NCI-H460 (cell line): ENCODE measurements at regions not wholly inside any gene's neighbourhood (a gene's known extent, or its start where the extent isn't known, plus 50 kb on each side); places are given as distances from the start of the nearest gene placed in this dataset.
"Not testable (repeated sequence)": the region's sequence is repeated elsewhere in the genome, so short reads cannot be mapped to it uniquely, and the experiment has no call there.

Experiments
- DNase-seq: peaks from one replicate; pipeline ENCODE4 v3.0.0-alpha.2; 2016; ENCODE audit warnings: low read depth; ENCODE audit errors: extremely low read depth

- DNase-seq, result no peak
Observed at GRCh38 chr4:162945713-162946112, 221.0 kb downstream of the NAF1 start.

- no peak for DNase-seq
Observed at GRCh38 chr4:162943263-162943662, 223.4 kb downstream of the NAF1 start.

GRCh38 chr4:162938738-162939485 is 227.8 kb downstream of the NAF1 start:
- peak; percentile 16 for DNase-seq

GRCh38 chr4:162935214-162935613 is 231.5 kb downstream of the NAF1 start:
- no peak for DNase-seq

- no peak for DNase-seq
Observed at GRCh38 chr4:162931286-162931685, 235.4 kb downstream of the NAF1 start.

- no peak for DNase-seq
Observed at GRCh38 chr4:162921178-162921785, 245.4 kb downstream of the NAF1 start.

- no peak for DNase-seq
Observed at GRCh38 chr4:162920649-162921048, 246.0 kb downstream of the NAF1 start.

- no peak for DNase-seq
Observed at GRCh38 chr4:162912482-162912881, 254.2 kb downstream of the NAF1 start.

- no peak for DNase-seq
Observed at GRCh38 chr4:162911349-162911748, 255.3 kb downstream of the NAF1 start.

- DNase-seq, result no peak
Observed at GRCh38 chr4:162909952-162910351, 256.7 kb downstream of the NAF1 start.

- no peak for DNase-seq
Observed at GRCh38 chr4:162894387-162894786, 272.3 kb downstream of the NAF1 start.

- DNase-seq, result no peak
Observed at GRCh38 chr4:162891788-162892707, 274.6 kb downstream of the NAF1 start.

GRCh38 chr4:162878096-162878495 is 288.6 kb downstream of the NAF1 start:
- DNase-seq, result no peak

- no peak for DNase-seq
Observed at GRCh38 chr4:162874748-162875147, 291.9 kb downstream of the NAF1 start.

- no peak for DNase-seq
Observed at GRCh38 chr4:162871990-162872389, 294.7 kb downstream of the NAF1 start.

GRCh38 chr4:162869157-162869556 is 297.5 kb downstream of the NAF1 start:
- no peak for DNase-seq

GRCh38 chr4:162866565-162866964 is 300.1 kb downstream of the NAF1 start:
- no peak for DNase-seq

- no peak for DNase-seq
Observed at GRCh38 chr4:162865102-162865501, 301.6 kb downstream of the NAF1 start.

- DNase-seq, result no peak
Observed at GRCh38 chr4:162853788-162854187, 312.9 kb downstream of the NAF1 start.

GRCh38 chr4:162852642-162853041 is 314.0 kb downstream of the NAF1 start:
- no peak for DNase-seq

GRCh38 chr4:162851241-162851758 is 315.4 kb downstream of the NAF1 start:
- DNase-seq, result not testable (repeated sequence)
